ENCODE measurements at regions not wholly inside any gene's neighbourhood (a gene's known extent, or its start where the extent isn't known, plus 50 kb on each side); places are given as distances from the start of the nearest gene placed in this dataset.
"Not testable (repeated sequence)": the region's sequence is repeated elsewhere in the genome, so short reads cannot be mapped to it uniquely, and the experiment has no call there.

DNA sequence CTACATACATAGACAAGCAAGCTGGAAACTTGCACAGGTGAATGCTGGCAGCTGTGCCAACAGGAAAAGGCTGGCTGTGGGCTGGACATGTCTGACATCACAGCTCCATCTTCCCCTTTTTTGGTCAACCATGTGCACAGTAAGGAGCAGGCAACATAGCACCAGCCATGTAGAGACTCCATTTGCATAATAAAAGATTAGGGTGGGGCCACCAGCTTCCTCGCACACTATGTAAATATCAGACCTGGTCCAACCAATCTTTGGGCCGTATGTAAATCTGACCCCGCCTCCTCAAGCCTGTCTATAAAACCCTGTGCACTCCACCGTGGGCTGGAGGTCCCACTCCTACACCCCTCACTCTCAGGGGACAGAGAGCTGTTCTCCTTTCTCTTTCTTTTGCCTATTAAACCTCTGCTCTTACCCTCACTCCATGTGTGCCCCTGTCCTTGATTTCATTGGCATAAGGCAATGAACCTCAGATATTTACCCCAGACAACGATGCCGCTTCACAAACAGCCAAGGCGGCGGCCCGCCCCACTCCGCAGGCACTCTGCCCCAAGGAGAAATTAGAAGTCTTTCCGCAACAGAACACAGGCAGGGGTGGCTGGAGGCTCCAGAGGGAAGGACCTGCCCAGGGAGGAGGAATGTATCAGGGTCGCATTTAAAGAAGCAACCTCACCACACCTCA lies 862.2 kb downstream of the TRIML1 start:
- TF ChIP-seq, protein P1, sequence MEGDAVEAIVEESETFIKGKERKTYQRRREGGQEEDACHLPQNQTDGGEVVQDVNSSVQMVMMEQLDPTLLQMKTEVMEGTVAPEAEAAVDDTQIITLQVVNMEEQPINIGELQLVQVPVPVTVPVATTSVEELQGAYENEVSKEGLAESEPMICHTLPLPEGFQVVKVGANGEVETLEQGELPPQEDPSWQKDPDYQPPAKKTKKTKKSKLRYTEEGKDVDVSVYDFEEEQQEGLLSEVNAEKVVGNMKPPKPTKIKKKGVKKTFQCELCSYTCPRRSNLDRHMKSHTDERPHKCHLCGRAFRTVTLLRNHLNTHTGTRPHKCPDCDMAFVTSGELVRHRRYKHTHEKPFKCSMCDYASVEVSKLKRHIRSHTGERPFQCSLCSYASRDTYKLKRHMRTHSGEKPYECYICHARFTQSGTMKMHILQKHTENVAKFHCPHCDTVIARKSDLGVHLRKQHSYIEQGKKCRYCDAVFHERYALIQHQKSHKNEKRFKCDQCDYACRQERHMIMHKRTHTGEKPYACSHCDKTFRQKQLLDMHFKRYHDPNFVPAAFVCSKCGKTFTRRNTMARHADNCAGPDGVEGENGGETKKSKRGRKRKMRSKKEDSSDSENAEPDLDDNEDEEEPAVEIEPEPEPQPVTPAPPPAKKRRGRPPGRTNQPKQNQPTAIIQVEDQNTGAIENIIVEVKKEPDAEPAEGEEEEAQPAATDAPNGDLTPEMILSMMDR (IDR thresholded peaks at IDR 0.05; ENCODE audit: extremely low read depth, insufficient read depth, missing control alignments), result no peak
- in situ Hi-C loops (cut with MboI; ENCODE audit: low pct_unique_long_range_greater_than_20kb, low sequenced_read_pairs, unreplicated experiment), result no loop called here
- DNase-seq (ENCODE audit: low spot score), result no peak

DNA sequence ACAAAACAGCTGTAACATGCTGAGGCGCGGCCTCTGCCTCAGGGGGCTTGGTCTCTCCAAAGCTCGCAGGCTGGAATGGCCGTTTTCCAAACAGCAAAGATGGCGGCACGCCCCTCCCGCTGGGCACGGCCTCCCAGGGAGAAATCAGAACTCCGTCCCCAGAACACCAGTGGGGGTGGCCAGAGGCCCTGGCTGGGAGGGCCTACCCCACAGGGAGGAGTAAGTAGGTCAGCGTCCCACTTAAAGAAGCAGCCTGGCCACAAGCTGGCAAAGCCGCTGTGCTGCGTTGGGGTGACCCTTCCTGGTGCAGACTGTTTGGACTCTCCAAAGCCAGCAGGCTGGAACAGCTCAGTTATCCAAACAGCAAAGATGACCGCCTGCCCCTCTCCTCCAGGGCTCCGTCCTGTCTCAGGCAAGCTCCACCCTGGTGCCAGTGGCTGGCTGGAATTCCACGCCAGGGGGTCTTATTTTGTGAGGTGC lies 862.8 kb downstream of the TRIML1 start:
- no peak for DNase-seq (ENCODE audit: low spot score)
- TF ChIP-seq, protein P1 (IDR thresholded peaks at IDR 0.05; ENCODE audit: extremely low read depth, insufficient read depth, missing control alignments), result no peak
- in situ Hi-C loops (cut with MboI; ENCODE audit: low pct_unique_long_range_greater_than_20kb, low sequenced_read_pairs, unreplicated experiment), result no loop called here

DNA sequence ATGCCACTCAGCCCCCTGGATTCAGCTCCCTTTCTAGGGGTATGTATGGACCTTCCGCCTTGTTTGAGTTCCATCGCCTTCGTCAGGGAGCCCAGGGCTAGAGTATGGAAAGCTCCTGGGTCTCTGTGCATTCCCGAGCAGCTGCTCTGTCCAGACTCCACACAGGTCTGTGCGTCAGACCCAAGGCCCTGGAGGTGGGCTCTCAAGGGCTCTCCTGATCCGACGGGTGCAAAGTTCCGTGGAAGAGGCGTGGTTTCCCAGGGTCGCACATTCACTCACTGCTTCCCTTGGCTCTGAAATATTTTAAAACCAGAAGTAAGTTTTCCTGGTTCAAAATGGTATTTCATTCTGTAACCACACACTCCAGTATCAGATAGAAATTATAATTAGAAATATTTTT lies 863.2 kb downstream of the TRIML1 start:
- TF ChIP-seq, protein P1 (IDR thresholded peaks at IDR 0.05; ENCODE audit: extremely low read depth, insufficient read depth, missing control alignments), result no peak
- DNase-seq (ENCODE audit: low spot score), result no peak
- in situ Hi-C loops (cut with MboI; ENCODE audit: low pct_unique_long_range_greater_than_20kb, low sequenced_read_pairs, unreplicated experiment), result no loop called here

DNA sequence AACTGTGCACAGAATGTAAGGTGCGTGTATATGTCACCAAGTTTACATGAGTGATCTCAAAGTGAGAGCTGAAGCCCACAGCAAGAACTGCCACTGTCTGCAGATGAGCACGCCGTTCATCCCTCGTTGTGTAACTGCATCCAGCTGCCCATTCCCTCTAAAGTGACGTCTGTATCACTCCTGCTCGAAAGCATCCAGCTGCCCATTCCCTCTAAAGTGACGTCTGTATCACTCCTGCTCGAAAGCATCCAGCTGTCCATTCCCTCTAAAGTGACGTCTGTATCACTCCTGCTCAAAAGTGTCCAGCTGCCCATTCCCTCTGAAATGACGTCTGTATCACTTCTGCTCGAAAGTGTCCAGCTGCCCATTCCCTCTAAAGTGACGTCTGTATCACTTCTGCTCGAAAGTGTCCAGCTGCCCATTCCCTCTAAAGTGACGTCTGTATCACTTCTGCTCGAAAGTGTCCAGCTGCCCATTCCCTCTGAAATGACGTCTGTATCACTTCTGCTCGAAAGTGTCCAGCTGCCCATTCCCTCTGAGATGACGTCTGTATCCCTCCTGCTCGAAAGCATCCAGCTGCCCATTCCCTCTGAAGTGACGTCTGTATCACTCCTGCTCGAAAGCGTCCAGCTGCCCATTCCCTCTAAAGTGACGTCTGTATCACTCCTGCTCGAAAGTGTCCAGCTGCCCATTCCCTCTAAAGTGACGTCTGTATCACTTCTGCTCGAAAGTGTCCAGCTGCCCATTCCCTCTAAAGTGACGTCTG lies 871.4 kb downstream of the TRIML1 start:
- DNase-seq (ENCODE audit: low spot score); in situ Hi-C loops (cut with MboI; ENCODE audit: low pct_unique_long_range_greater_than_20kb, low sequenced_read_pairs, unreplicated experiment): not testable (repeated sequence)

DNA sequence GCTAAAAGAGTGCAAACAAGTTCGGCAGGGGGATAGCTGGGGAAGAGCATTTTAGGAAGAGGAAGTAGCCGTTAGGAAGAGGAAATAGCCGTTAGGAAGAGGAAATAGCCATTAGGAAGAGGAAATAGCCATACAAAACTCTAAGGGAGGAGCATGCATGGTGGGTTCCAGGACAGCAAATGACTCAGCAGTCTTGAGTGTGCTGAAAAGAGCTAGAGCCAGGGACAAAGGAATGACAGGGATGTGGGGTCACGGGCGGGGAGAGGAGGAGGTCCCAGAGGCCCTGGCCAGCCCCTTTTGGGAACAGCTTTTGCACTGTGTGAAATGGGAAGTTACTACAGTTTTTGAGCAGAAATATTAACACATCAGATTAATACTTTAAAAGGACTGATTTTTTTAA lies 882.6 kb downstream of the TRIML1 start:
- TF ChIP-seq, protein P1 (IDR thresholded peaks at IDR 0.05; ENCODE audit: extremely low read depth, insufficient read depth, missing control alignments), result no peak
- no peak for DNase-seq (ENCODE audit: low spot score)
- in situ Hi-C loops (cut with MboI; ENCODE audit: low pct_unique_long_range_greater_than_20kb, low sequenced_read_pairs, unreplicated experiment), result no loop called here

DNA sequence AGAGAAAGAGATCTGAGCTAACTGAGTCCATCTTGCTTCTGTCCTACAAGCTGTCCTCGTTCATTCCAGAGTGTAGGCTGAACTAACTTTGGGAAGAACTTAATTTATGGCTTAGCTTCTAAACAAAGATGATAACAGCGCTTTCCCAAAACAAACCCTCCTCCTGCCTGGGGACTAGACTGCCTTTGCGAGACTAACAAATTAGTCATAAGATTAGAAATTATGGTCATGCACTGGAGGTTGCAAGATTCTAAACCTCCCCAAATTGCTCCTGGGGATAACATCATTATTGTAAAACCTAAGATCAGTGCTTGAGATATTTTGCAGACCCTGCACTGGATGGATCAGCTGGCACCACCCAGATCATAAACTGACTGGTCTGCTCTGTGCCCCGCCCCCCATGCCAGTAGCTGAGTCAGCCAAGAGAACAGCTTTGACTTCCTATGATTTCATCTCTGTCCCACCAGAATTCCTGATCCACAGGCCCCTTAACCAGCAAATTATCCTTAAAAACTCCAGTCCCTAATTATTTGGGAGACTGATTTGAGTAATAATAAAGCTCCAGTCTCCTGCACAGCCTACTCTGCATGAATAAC lies 883.3 kb downstream of the TRIML1 start:
- TF ChIP-seq, protein P1 (IDR thresholded peaks at IDR 0.05; ENCODE audit: extremely low read depth, insufficient read depth, missing control alignments), result no peak
- no peak for DNase-seq (ENCODE audit: low spot score)
- in situ Hi-C loops (cut with MboI; ENCODE audit: low pct_unique_long_range_greater_than_20kb, low sequenced_read_pairs, unreplicated experiment), result no loop called here
